ENCODE measurements at regions not wholly inside any gene's neighbourhood (a gene's known extent, or its start where the extent isn't known, plus 50 kb on each side); places are given as distances from the start of the nearest gene placed in this dataset.

DNA sequence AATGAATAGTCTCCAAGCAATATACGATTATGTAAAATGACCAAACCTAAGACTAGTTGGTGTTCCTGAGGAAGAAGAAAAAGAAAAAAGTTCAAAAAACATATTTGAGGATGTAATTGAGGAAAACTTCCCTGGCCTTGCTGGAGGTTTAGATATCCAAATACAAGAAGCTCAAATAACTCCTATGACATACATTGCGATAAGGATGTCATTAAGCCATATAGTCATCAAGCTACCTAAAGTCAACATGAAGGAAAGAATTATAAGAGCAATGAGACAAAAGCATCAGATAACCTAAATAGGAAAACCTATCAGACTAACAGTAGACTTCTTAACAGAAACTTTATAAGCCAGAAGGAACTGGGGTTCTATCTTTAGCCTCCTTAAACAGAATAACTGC lies 231.1 kb downstream of the TUSC7 start:
- H3K27me3 ChIP-seq (ENCODE audit: control insufficient read depth in 2 of 2, insufficient read depth in 2 of 2, low read length in 2 of 2): no peaks in the 10 kb centered on the region
- H3K27ac ChIP-seq (ENCODE audit: extremely low read depth, low read depth, low read length): no peak overlapping the region
- intact Hi-C loops (cut with micrococcal nuclease): no loop called here
- H3K79me2 ChIP-seq (ENCODE audit: control insufficient read depth, insufficient read depth, low read length): no peaks in the 10 kb centered on the region
- CTCF ChIA-PET (ENCODE audit: low intra/inter-chr PET ratio): no interaction called here
- no peaks in the 10 kb centered on the region for H3K9me1 ChIP-seq (ENCODE audit: control insufficient read depth, insufficient read depth, low read length)
- FAIRE-seq (no peak), DNase-seq (ENCODE audit: extremely low read depth in 1 of 4, low spot score in 3 of 4) (no peak), ATAC-seq (no peak)
- TF ChIP-seq PYGO2 (tag; IDR thresholded peaks at IDR 0.05) (no peak), ELK1 (CRISPR knock-in tag; IDR thresholded peaks at IDR 0.05) (no peak), SLC30A9 (CRISPR knock-in tag; IDR thresholded peaks at IDR 0.05) (no peak), RHOXF2B (CRISPR knock-in tag; conservative IDR thresholded peaks at IDR 0.05) (no peak)
- H3K4me1 ChIP-seq (replicated peaks in 1 of 2; ENCODE audit: control insufficient read depth in 2 of 2, insufficient read depth in 2 of 2, low read length in 2 of 2): no peaks in the 10 kb centered on the region
- H4K20me1 ChIP-seq (replicated peaks; ENCODE audit: control insufficient read depth, insufficient read depth, low read length): no peaks in the 10 kb centered on the region
- POLR2A ChIA-PET: no interaction called here
- in situ Hi-C loops (cut with MboI): no loop called here
- H3K36me3 ChIP-seq (ENCODE audit: control insufficient read depth, insufficient read depth, low read length): no peaks in the 10 kb centered on the region
- no peak overlapping the region for H3K4me3 ChIP-seq
- WGBS (ENCODE audit: insufficient coverage, low coverage, missing lambda C conversion rate): 0% methylated on average over 2 of the region's 2 CpGs
- BruUV-seq (replicated peaks): no TSS peak
- H3K9ac ChIP-seq (ENCODE audit: insufficient read depth in 1 of 2, low read depth in 2 of 2, low read length in 2 of 2): no peak overlapping the region
- no peak overlapping the region for H2AFZ ChIP-seq (ENCODE audit: low read depth, low read length)
- no peaks in the 10 kb centered on the region for H3K9me3 ChIP-seq (replicated peaks; ENCODE audit: control insufficient read depth, insufficient read depth, low read depth, low read length)
- H3K4me2 ChIP-seq (ENCODE audit: insufficient read depth, low read length): no peak overlapping the region

DNA sequence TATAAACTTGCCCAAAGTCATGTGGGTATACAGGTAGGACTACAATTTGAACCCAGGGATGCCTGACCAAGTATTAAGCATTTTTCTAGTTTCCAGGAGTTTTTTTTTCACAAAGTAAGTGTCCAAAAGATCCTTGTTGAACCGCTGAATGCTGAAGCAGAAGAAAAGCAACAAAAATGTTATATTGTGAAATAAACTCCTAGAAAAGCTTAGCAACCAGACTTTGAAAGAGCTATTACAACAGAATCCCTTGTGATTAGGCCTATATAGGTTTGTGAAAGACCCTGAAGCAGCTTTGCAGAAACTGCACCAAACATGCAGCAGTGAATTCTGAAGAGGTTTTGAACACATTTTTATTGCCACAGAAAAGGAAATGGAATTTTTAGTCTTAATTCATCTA lies 236.8 kb downstream of the TUSC7 start:
- FAIRE-seq: no peak
- H3K36me3 ChIP-seq (ENCODE audit: control insufficient read depth, insufficient read depth, low read length): no peaks in the 10 kb centered on the region

More for the DNA sequence above, 236.8 kb downstream of the TUSC7 start:
- intact Hi-C loops (cut with micrococcal nuclease) (no loop called here), in situ Hi-C loops (cut with MboI) (no loop called here)
- POLR2A ChIA-PET: no interaction called here
- Histone ChIP-seq H3K9me3 (replicated peaks; ENCODE audit: control insufficient read depth, insufficient read depth, low read depth, low read length) (no peaks in the 10 kb centered on the region), H3K27ac (ENCODE audit: extremely low read depth, low read depth, low read length) (no peak overlapping the region), H3K4me2 (ENCODE audit: insufficient read depth, low read length) (no peak overlapping the region), H4K20me1 (replicated peaks; ENCODE audit: control insufficient read depth, insufficient read depth, low read length) (no peaks in the 10 kb centered on the region), H2AFZ (ENCODE audit: low read depth, low read length) (no peak overlapping the region), H3K9me1 (ENCODE audit: control insufficient read depth, insufficient read depth, low read length) (no peaks in the 10 kb centered on the region), H3K79me2 (ENCODE audit: control insufficient read depth, insufficient read depth, low read length) (no peaks in the 10 kb centered on the region), H3K9ac (ENCODE audit: insufficient read depth in 1 of 2, low read depth in 2 of 2, low read length in 2 of 2) (no peak overlapping the region), H3K4me3 (no peak overlapping the region), H3K4me1 (replicated peaks in 1 of 2; ENCODE audit: control insufficient read depth in 2 of 2, insufficient read depth in 2 of 2, low read length in 2 of 2) (no peaks in the 10 kb centered on the region), H3K27me3 (ENCODE audit: control insufficient read depth in 2 of 2, insufficient read depth in 2 of 2, low read length in 2 of 2) (no peaks in the 10 kb centered on the region)
- ATAC-seq: no peak
- CTCF ChIA-PET (ENCODE audit: low intra/inter-chr PET ratio): no interaction called here
- TF ChIP-seq HNRNPLL (IDR thresholded peaks at IDR 0.05; ENCODE audit: low read depth, low read length, poor library complexity, severe bottlenecking) (no peak), KHSRP (IDR thresholded peaks at IDR 0.05) (no peak), ZZZ3 (IDR thresholded peaks at IDR 0.05) (no peak), ZNF354B (CRISPR knock-in tag; IDR thresholded peaks at IDR 0.05) (no peak), POLR2AphosphoS2 (IDR thresholded peaks at IDR 0.05; ENCODE audit: low read length) (no peak), POLR3A (IDR thresholded peaks at IDR 0.05; ENCODE audit: borderline replicate concordance, extremely low read depth, insufficient read depth, insufficient read length) (no peak), E2F4 (CRISPR knock-in tag; IDR thresholded peaks at IDR 0.05; ENCODE audit: low read depth) (no peak), XRCC5 (IDR thresholded peaks at IDR 0.05; ENCODE audit: low read depth, low read length) (no peak), KDM5B (IDR thresholded peaks at IDR 0.05; ENCODE audit: insufficient replicate concordance, low read depth, low read length) (no peak)
- TF ChIP-seq, protein P1, sequence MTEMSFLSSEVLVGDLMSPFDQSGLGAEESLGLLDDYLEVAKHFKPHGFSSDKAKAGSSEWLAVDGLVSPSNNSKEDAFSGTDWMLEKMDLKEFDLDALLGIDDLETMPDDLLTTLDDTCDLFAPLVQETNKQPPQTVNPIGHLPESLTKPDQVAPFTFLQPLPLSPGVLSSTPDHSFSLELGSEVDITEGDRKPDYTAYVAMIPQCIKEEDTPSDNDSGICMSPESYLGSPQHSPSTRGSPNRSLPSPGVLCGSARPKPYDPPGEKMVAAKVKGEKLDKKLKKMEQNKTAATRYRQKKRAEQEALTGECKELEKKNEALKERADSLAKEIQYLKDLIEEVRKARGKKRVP (CRISPR knock-in tag; IDR thresholded peaks at IDR 0.05): no peak
- BruUV-seq (replicated peaks): no TSS peak
- DNase-seq (ENCODE audit: extremely low read depth in 1 of 4, low spot score in 3 of 4): no peak
- 0% methylated on average over 1 of the region's 1 CpG for WGBS (ENCODE audit: insufficient coverage, low coverage, missing lambda C conversion rate)

Data from K562 (cell line).